ENCODE measurements at regions not wholly inside any gene's neighbourhood (a gene's known extent, or its start where the extent isn't known, plus 50 kb on each side); places are given as distances from the start of the nearest gene placed in this dataset.

DNA sequence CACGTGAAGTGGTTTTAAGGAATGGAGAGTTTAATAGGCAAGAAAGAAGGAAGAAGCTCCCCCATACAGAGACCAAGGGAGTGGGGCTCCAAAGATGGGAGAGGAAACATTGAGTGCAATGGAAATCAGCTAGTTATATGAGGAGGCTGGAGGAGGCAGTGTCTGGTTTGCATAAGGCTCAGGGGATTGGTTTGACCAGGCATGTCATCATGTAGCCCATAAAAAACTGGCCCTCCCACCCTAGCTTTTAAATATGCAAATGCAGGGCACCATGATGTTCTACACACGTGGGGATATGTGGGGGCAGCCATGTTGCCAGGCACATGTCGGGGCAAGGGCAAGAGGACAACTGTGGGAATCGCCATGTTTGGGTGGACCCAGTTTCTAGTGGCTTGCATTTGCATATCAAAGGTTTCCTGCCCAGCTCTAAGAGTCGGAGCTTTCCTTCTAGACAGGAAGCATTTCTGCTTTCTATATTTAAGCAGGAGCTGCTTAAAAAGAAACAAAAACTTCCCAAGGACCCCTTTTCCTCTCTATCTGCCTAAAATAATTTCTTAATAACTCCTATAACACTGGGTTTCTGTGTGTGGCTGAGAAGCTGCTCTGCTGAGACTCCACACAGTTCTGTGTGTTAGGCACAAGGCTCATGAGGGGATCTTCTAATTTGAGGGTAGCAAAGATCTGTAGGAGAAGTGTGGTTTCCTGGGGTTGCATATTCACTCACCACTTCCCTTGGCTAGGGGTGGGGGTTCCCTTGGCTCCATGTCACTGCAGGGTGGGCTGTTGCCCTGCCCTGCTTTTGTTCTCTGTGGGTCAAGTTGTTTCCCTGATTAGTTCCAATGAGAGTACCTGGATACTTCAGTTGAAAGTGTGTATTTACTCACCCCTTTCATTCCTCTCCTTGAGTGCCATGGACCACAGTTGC, 113.5 kb downstream of the VSIG4 start:
- no peak overlapping the region for H3K4me2 ChIP-seq (ENCODE audit: low read depth, low read length)
- 0% methylated on average over 2 of the region's 5 CpGs for whole genome bisulfite sequencing (ENCODE audit: low lambda C conversion rate)
- no peak overlapping the region for H3K9ac ChIP-seq (ENCODE audit: insufficient read depth, low read depth, low read length)
- no TSS peak for BruUV-seq (replicated peaks)
- no peak for ATAC-seq
- DNase-seq (ENCODE audit: low spot score) = no peak
- no peak for FAIRE-seq
- H3K4me1 ChIP-seq (ENCODE audit: insufficient read depth, low read length) = no peaks in the 10 kb centered on the region
- H3K4me3 ChIP-seq (replicated peaks in 1 of 3; ENCODE audit: insufficient read depth in 1 of 3, low read depth in 2 of 3, low read length in 3 of 3) = no peak overlapping the region
- no peaks in the 10 kb centered on the region for H3K79me2 ChIP-seq (ENCODE audit: insufficient read depth, low read length)
- no peaks in the 10 kb centered on the region for H4K20me1 ChIP-seq (ENCODE audit: insufficient read depth, low read length)
- H2AFZ ChIP-seq (ENCODE audit: low read length) = no peak overlapping the region
- H3K27ac ChIP-seq (ENCODE audit: extremely low read length, insufficient read depth, low read length) = no peak overlapping the region
- in situ Hi-C loops (cut with HindIII; ENCODE audit: extremely low pct_ligation_motif_present, low pct_unique_long_range_greater_than_20kb) = no loop called here
- H3K36me3 ChIP-seq (replicated peaks in 1 of 2; ENCODE audit: control insufficient read depth in 1 of 2, insufficient read depth in 2 of 2, low read length in 2 of 2) = no peaks in the 10 kb centered on the region
- H3K9me3 ChIP-seq (ENCODE audit: low read length) = no peaks in the 10 kb centered on the region
- no peaks in the 10 kb centered on the region for H3K27me3 ChIP-seq (ENCODE audit: control insufficient read depth in 1 of 2, insufficient read depth in 2 of 2, low read length in 2 of 2)
- TF ChIP-seq NBN (conservative IDR thresholded peaks at IDR 0.05) = no peak
- no peak for TF ChIP-seq MYNN (CRISPR knock-in tag; IDR thresholded peaks at IDR 0.05; ENCODE audit: low read depth)
- TF ChIP-seq ZNF570 (CRISPR knock-in tag; IDR thresholded peaks at IDR 0.05; ENCODE audit: borderline replicate concordance) = no peak
- TF ChIP-seq, protein P1, sequence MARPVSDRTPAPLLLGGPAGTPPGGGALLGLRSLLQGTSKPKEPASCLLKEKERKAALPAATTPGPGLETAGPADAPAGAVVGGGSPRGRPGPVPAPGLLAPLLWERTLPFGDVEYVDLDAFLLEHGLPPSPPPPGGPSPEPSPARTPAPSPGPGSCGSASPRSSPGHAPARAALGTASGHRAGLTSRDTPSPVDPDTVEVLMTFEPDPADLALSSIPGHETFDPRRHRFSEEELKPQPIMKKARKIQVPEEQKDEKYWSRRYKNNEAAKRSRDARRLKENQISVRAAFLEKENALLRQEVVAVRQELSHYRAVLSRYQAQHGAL (CRISPR knock-in tag; IDR thresholded peaks at IDR 0.05; ENCODE audit: not compliant biosample characterization) = no peak
- TF ChIP-seq, protein P2, sequence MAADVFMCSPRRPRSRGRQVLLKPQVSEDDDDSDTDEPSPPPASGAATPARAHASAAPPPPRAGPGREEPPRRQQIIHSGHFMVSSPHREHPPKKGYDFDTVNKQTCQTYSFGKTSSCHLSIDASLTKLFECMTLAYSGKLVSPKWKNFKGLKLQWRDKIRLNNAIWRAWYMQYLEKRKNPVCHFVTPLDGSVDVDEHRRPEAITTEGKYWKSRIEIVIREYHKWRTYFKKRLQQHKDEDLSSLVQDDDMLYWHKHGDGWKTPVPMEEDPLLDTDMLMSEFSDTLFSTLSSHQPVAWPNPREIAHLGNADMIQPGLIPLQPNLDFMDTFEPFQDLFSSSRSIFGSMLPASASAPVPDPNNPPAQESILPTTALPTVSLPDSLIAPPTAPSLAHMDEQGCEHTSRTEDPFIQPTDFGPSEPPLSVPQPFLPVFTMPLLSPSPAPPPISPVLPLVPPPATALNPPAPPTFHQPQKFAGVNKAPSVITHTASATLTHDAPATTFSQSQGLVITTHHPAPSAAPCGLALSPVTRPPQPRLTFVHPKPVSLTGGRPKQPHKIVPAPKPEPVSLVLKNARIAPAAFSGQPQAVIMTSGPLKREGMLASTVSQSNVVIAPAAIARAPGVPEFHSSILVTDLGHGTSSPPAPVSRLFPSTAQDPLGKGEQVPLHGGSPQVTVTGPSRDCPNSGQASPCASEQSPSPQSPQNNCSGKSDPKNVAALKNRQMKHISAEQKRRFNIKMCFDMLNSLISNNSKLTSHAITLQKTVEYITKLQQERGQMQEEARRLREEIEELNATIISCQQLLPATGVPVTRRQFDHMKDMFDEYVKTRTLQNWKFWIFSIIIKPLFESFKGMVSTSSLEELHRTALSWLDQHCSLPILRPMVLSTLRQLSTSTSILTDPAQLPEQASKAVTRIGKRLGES (CRISPR knock-in tag; IDR thresholded peaks at IDR 0.05; ENCODE audit: borderline replicate concordance) = no peak
- no peak for TF ChIP-seq ZNF788 (CRISPR knock-in tag; IDR thresholded peaks at IDR 0.05; ENCODE audit: borderline replicate concordance)
- no peak for TF ChIP-seq GATAD2A (CRISPR knock-in tag; IDR thresholded peaks at IDR 0.05)
- TF ChIP-seq ZNF317 (CRISPR knock-in tag; IDR thresholded peaks at IDR 0.05) = no peak
- no peak for TF ChIP-seq HOXA9 (CRISPR knock-in tag; IDR thresholded peaks at IDR 0.05; ENCODE audit: borderline replicate concordance)
- TF ChIP-seq, protein P3, sequence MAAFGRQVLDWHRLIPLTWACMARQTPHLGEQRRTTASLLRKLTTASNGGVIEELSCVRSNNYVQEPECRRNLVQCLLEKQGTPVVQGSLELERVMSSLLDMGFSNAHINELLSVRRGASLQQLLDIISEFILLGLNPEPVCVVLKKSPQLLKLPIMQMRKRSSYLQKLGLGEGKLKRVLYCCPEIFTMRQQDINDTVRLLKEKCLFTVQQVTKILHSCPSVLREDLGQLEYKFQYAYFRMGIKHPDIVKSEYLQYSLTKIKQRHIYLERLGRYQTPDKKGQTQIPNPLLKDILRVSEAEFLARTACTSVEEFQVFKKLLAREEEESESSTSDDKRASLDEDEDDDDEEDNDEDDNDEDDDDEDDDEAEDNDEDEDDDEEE (CRISPR knock-in tag; IDR thresholded peaks at IDR 0.05) = no peak
- no peak for TF ChIP-seq ZNF326 (CRISPR knock-in tag; IDR thresholded peaks at IDR 0.05; ENCODE audit: borderline replicate concordance)
- no peak for TF ChIP-seq ZNF674 (CRISPR knock-in tag; IDR thresholded peaks at IDR 0.05; ENCODE audit: low read depth)
- intact Hi-C loops (cut with micrococcal nuclease; ENCODE audit: unreplicated experiment) = no loop called here
- POLR2A ChIA-PET = no interaction called here
- CTCF ChIA-PET (ENCODE audit: low intra/inter-chr PET ratio, low total read pairs) = no interaction called here

All from HepG2 (cell line).